Upper lobe of right lung (tissue), 1 donor: ENCODE measurements at regions not wholly inside any gene's neighbourhood (a gene's known extent, or its start where the extent isn't known, plus 50 kb on each side); places are given as distances from the start of the nearest gene placed in this dataset.

Experiments
- ATAC-seq: fragments of 200-7000 bp; cut with Tn5 transposase; one replicate; pipeline ENCODE4 v1.9.1; 2020; ENCODE audit warnings: mild to moderate bottlenecking, moderate library complexity
- DNase-seq: peaks from one replicate; pipeline ENCODE4 v3.0.0-alpha.2; 2020
- H3K27ac ChIP-seq: fragments of 200-600 bp; one replicate; pipeline ENCODE4 v1.8.0; 2022
- H3K27me3 ChIP-seq: fragments of 200-600 bp; one replicate; pipeline ENCODE4 v1.8.0; 2022; ENCODE audit warnings: mild to moderate bottlenecking
- H3K36me3 ChIP-seq: fragments of 200-600 bp; one replicate; pipeline ENCODE4 v1.8.0; 2022
- H3K4me1 ChIP-seq: fragments of 200-600 bp; one replicate; pipeline ENCODE4 v1.8.0; 2022
- H3K4me3 ChIP-seq: fragments of 200-600 bp; one replicate; pipeline ENCODE4 v1.8.0; 2022; ENCODE audit warnings: mild to moderate bottlenecking
- H3K9me3 ChIP-seq: fragments of 200-600 bp; one replicate; pipeline ENCODE4 v1.8.0; 2022
- intact Hi-C: fragments of 100-400 bp; cut with DNase I; formaldehyde crosslinking; loops from one replicate; pipeline ENCODE4 v1.11.0; 2022
- TF ChIP-seq, protein P1 (sequence below): fragments of 200-600 bp; IDR thresholded peaks from one replicate; pipeline ENCODE4 v1.8.0; 2022; ENCODE audit warnings: antibody characterized with exemption
- donor health status: DM: no; HTN: yes; CAD: no; lungs with severe emphysema.

DNA sequence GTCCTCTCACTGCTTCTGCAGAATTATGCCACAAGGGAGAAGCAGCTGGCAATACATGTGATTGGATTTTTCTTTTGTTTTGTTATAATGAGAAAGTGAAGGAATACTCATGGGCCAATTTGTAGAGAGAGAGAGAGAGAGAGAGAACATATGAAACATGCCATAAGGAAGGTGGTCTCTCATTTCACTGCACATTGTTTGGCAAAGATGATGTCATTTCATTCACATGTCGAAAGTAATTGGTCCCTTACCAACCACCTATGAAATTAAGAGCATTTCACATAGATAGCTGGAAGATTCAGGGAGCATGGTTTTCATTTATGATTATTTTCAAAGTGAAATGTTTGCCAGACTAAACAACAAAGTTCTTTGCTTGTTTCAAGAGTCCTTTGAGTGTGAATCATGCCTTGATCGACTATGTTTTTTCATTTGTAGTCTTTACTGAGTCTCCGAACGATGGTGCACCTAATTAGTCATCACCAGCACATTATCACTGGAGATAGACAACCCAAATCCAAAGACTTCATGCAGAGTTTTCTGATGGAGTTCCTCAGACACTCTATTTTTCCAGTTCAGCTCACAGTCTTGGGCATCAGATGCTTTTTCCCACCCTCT lies 130.1 kb upstream of the ZEB1 start:
- H3K4me1 ChIP-seq, result no peaks in the 10 kb centered on the region
- intact Hi-C loops, result no loop called here
- TF ChIP-seq, protein P1, sequence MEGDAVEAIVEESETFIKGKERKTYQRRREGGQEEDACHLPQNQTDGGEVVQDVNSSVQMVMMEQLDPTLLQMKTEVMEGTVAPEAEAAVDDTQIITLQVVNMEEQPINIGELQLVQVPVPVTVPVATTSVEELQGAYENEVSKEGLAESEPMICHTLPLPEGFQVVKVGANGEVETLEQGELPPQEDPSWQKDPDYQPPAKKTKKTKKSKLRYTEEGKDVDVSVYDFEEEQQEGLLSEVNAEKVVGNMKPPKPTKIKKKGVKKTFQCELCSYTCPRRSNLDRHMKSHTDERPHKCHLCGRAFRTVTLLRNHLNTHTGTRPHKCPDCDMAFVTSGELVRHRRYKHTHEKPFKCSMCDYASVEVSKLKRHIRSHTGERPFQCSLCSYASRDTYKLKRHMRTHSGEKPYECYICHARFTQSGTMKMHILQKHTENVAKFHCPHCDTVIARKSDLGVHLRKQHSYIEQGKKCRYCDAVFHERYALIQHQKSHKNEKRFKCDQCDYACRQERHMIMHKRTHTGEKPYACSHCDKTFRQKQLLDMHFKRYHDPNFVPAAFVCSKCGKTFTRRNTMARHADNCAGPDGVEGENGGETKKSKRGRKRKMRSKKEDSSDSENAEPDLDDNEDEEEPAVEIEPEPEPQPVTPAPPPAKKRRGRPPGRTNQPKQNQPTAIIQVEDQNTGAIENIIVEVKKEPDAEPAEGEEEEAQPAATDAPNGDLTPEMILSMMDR, result no peak
- ATAC-seq, result no peak
- no peaks in the 10 kb centered on the region for H3K9me3 ChIP-seq
- H3K27me3 ChIP-seq, result no peaks in the 10 kb centered on the region
- DNase-seq, result no peak
- no peaks in the 10 kb centered on the region for H3K36me3 ChIP-seq
- no peak overlapping the region for H3K27ac ChIP-seq
- H3K4me3 ChIP-seq, result no peak overlapping the region

DNA sequence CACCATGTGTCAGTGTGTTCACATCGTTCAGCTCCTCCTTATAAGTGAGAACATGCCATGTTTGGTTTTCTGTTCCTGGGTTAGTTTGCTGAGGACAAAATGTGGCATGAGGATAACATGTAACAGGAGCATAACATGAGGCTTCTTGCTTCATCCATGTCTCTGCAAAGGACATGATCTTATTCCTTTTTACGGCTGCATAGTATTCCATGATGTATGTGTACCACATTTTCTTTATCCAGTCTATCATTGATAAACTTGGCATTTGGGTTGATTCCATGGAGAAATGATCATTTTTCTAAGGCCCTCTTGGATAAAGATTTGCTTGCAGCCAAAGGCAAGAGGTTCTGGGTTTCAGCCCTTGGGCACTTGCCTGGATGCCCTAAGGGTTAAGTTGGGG lies 128.5 kb upstream of the ZEB1 start:
- no peaks in the 10 kb centered on the region for H3K27me3 ChIP-seq
- H3K4me1 ChIP-seq, result no peaks in the 10 kb centered on the region
- ATAC-seq, result no peak
- intact Hi-C loops, result no loop called here
- DNase-seq, result no peak
- TF ChIP-seq, protein P1, result no peak
- no peaks in the 10 kb centered on the region for H3K9me3 ChIP-seq
- H3K4me3 ChIP-seq, result no peak overlapping the region
- no peak overlapping the region for H3K27ac ChIP-seq
- no peaks in the 10 kb centered on the region for H3K36me3 ChIP-seq

DNA sequence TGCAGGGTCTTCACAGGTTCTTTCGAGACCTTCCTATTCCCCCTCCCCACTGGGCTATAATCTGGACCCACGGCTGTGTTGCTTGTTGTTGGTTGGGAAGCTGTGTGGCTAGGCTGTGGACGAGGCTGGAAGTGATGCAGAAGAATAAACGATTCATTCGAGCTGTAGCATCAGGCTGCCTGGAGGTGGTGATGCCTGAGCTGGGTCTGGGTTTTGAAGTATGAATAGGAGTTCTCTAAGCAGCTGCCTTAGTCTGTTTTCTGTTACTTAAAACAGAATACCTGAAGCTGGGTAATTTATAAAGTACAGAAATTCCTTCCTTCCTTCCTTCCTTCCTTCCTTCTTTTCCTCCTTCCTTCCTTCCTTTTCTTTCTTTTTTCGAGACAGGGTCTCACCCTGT lies 126.5 kb upstream of the ZEB1 start:
- H3K27me3 ChIP-seq, result no peaks in the 10 kb centered on the region
- TF ChIP-seq, protein P1, result no peak
- no peak overlapping the region for H3K27ac ChIP-seq
- DNase-seq (no peak), ATAC-seq (no peak)
- no peaks in the 10 kb centered on the region for H3K36me3 ChIP-seq
- no peak overlapping the region for H3K4me3 ChIP-seq
- no peaks in the 10 kb centered on the region for H3K9me3 ChIP-seq
- intact Hi-C loops, result no loop called here
- no peaks in the 10 kb centered on the region for H3K4me1 ChIP-seq

- intact Hi-C loops, result no loop called here
- Histone ChIP-seq H3K27ac (no peak overlapping the region), H3K36me3 (no peaks in the 10 kb centered on the region), H3K4me1 (no peaks in the 10 kb centered on the region), H3K9me3 (no peaks in the 10 kb centered on the region), H3K4me3 (no peak overlapping the region), H3K27me3 (no peaks in the 10 kb centered on the region)
- no peak for DNase-seq
- no peak for ATAC-seq
- TF ChIP-seq, protein P1, result no peak
These were observed 124.0 kb upstream of the ZEB1 start for GRCh38 chr10:31194986-31195385.

DNA sequence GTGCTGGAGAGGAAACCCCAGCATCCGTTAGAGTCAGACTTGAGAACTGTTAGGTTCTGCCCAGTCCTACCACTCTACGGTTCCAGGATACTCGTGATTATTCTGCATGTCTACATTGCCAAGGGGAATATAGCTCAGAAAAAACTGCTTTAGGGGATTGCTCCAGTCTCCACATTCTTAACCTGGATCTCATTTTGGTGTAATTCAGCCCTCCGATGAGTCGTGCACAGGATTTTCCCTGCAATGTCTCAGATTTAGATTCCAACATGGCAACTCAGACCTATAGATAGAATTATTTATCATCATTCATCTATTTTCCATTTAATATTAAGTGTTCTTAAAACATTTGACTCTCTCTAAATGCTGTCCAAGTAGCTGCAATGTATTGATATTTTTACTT lies 121.1 kb upstream of the ZEB1 start:
- Histone ChIP-seq H3K4me1 (no peaks in the 10 kb centered on the region), H3K27ac (no peak overlapping the region), H3K27me3 (no peaks in the 10 kb centered on the region), H3K4me3 (no peak overlapping the region), H3K36me3 (no peaks in the 10 kb centered on the region), H3K9me3 (no peaks in the 10 kb centered on the region)
- intact Hi-C loops, result no loop called here
- DNase-seq, result no peak
- TF ChIP-seq, protein P1, result no peak
- no peak for ATAC-seq

GRCh38 chr10:31204090-31204489 lies 114.9 kb upstream of the ZEB1 start:
- TF ChIP-seq, protein P1, result no peak
- Histone ChIP-seq H3K36me3 (no peaks in the 10 kb centered on the region), H3K27ac (no peak overlapping the region), H3K4me1 (no peaks in the 10 kb centered on the region), H3K4me3 (no peak overlapping the region), H3K9me3 (no peaks in the 10 kb centered on the region), H3K27me3 (no peaks in the 10 kb centered on the region)
- ATAC-seq, result no peak
- intact Hi-C loops, result no loop called here
- no peak for DNase-seq
